Loucy (cell line): ENCODE measurements at regions not wholly inside any gene's neighbourhood (a gene's known extent, or its start where the extent isn't known, plus 50 kb on each side); places are given as distances from the start of the nearest gene placed in this dataset.

Experiments
- H2AFZ ChIP-seq: fragments of 200-600 bp; sonication (generic); 2 replicates; pipeline ENCODE4 v1.6.0; 2016; ENCODE audit warnings: antibody characterized with exemption, mild to moderate bottlenecking, low read length, moderate library complexity
- H3F3A ChIP-seq: fragments of 200-600 bp; 2 replicates; pipeline ENCODE4 v1.6.0; 2016; ENCODE audit warnings: antibody characterized with exemption, low read depth, mild to moderate bottlenecking
- H3K27me3 ChIP-seq: fragments of 200-600 bp; sonication (generic); 2 replicates; pipeline ENCODE4 v1.6.1; 2014; ENCODE audit warnings: low read length, mild to moderate bottlenecking; ENCODE audit not compliant: insufficient read depth, poor library complexity, severe bottlenecking
- H3K36me3 ChIP-seq: fragments of 200-600 bp; sonication (generic); 2 replicates; pipeline ENCODE4 v1.6.1; 2016; ENCODE audit warnings: low read length; ENCODE audit not compliant: insufficient read depth
- H3K4me1 ChIP-seq: fragments of 200-600 bp; sonication (generic); 2 replicates; pipeline ENCODE4 v1.5.1; 2014; ENCODE audit warnings: low read length, mild to moderate bottlenecking; ENCODE audit not compliant: insufficient read depth, poor library complexity, severe bottlenecking
- H3K4me2 ChIP-seq: fragments of 200-600 bp; sonication (generic); 2 replicates; pipeline ENCODE4 v1.6.0; 2014; ENCODE audit warnings: antibody characterized with exemption, low read length, low read depth, mild to moderate bottlenecking; ENCODE audit not compliant: poor library complexity, severe bottlenecking
- H3K4me3 ChIP-seq: fragments of 200-600 bp; sonication (generic); 2 replicates; pipeline ENCODE4 v1.5.1; 2014; ENCODE audit warnings: low read length, mild to moderate bottlenecking, mixed read lengths; ENCODE audit not compliant: poor library complexity, severe bottlenecking
- H3K79me2 ChIP-seq: fragments of 200-600 bp; sonication (generic); 2 replicates; pipeline ENCODE4 v1.6.1; 2014; ENCODE audit warnings: low read length; ENCODE audit not compliant: insufficient read depth
- H3K9ac ChIP-seq: fragments of 200-600 bp; sonication (generic); 2 replicates; pipeline ENCODE4 v1.6.0; 2014; ENCODE audit warnings: mild to moderate bottlenecking, low read depth, low read length, moderate library complexity; ENCODE audit not compliant: poor library complexity, severe bottlenecking
- H3K9me2 ChIP-seq: fragments of 200-600 bp; sonication (generic); replicated peaks from 2 replicates; pipeline ENCODE4 v1.6.1; 2016; ENCODE audit warnings: low read depth, low read length, mixed read lengths
- H3K9me3 ChIP-seq: fragments of 200-600 bp; sonication (generic); 2 replicates; pipeline ENCODE4 v1.6.1; 2014; ENCODE audit warnings: mild to moderate bottlenecking, antibody characterized with exemption, low read length, low read depth; ENCODE audit not compliant: insufficient read depth
- H4K20me1 ChIP-seq: fragments of 200-600 bp; sonication (generic); 2 replicates; pipeline ENCODE4 v1.6.0; 2014; ENCODE audit warnings: antibody characterized with exemption, low read length, mild to moderate bottlenecking; ENCODE audit not compliant: insufficient read depth, poor library complexity, severe bottlenecking
- CTCF ChIP-seq: fragments of 200-600 bp; sonication (generic); conservative IDR thresholded peaks from 2 replicates; pipeline ENCODE4 v1.5.1; 2014; ENCODE audit warnings: mild to moderate bottlenecking, antibody characterized with exemption, low read length
- EZH2phosphoT487 ChIP-seq: fragments of 200-600 bp; IDR thresholded peaks from 2 replicates; pipeline ENCODE4 v1.6.1; 2018; ENCODE audit warnings: antibody characterized with exemption, mild to moderate bottlenecking, moderate library complexity, borderline replicate concordance

DNA sequence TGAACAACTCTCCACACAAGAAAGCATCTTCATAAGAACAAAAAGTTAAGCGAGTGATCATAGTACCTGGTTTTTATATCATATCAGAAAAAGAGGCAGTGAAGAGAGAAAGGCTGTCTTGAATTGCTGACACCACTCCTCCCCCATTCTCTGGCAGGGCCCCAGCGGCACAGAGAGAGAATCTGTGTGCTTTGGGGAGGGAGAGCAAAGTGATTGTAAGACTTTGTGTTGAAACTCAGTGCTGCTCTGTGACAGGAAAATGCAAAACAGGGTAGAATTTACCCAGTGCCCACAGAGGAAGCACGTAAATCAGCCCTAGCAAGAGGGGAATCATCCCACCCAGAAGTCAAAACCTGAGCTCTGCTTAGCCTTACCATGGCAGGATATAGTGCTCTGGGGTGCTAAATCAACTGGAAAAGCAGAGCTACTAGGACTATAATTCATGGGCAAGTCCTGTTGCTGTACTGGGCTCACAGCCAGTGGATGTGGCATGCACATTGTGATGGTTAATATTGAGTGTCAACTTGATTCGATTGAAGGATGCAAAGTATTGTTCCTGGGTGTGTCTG, 174.6 kb downstream of the PRR32 start:
- Histone ChIP-seq H3F3A (no peaks in the 10 kb centered on the region), H3K27me3 (no peaks in the 10 kb centered on the region), H3K9me3 (no peaks in the 10 kb centered on the region), H3K4me3 (no peak overlapping the region), H3K9me2 (no peaks in the 10 kb centered on the region), H3K9ac (no peak overlapping the region), H4K20me1 (no peaks in the 10 kb centered on the region), H3K4me1 (no peaks in the 10 kb centered on the region), H2AFZ (no peak overlapping the region), H3K79me2 (no peaks in the 10 kb centered on the region), H3K4me2 (no peak overlapping the region), H3K36me3 (no peaks in the 10 kb centered on the region)
- no peak for TF ChIP-seq EZH2phosphoT487
- no peak for TF ChIP-seq CTCF

DNA sequence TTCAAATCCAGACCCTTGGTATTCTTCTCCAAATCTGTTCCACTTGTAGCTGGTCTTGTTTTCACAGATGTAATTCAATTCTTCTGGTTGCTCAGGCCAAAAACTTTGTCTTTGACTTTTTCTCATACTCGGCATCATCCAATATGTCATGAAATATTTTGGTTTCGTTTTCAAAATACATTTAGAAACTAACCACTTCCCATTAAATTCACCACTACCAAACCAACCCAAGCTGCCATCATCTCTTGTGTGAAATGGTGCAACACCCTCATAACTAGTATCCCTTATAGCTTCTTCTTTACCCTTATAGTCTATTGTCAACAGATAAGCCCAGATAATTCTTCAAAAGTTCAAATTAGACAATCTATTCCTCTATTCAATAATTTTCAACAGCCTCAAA, 192.1 kb downstream of the PRR32 start:
- peak overlapping the region; percentile 31 for H3K4me2 ChIP-seq
- H3K9me2 ChIP-seq, result no peaks in the 10 kb centered on the region
- H2AFZ ChIP-seq, result no peak overlapping the region; the same call in 1 of the 2 replicates
- no peaks in the 10 kb centered on the region for H3K36me3 ChIP-seq
- no peaks in the 10 kb centered on the region for H3K79me2 ChIP-seq
- no peak for TF ChIP-seq CTCF
- H3K27me3 ChIP-seq, result no peaks in the 10 kb centered on the region
- H3K4me1 ChIP-seq, result no peaks in the 10 kb centered on the region
- H3K9ac ChIP-seq, result no peak overlapping the region
- H3K4me3 ChIP-seq, result peak overlapping the region; percentile 51
- H4K20me1 ChIP-seq, result no peaks in the 10 kb centered on the region
- no peaks in the 10 kb centered on the region for H3K9me3 ChIP-seq
- H3F3A ChIP-seq, result no peaks in the 10 kb centered on the region

DNA sequence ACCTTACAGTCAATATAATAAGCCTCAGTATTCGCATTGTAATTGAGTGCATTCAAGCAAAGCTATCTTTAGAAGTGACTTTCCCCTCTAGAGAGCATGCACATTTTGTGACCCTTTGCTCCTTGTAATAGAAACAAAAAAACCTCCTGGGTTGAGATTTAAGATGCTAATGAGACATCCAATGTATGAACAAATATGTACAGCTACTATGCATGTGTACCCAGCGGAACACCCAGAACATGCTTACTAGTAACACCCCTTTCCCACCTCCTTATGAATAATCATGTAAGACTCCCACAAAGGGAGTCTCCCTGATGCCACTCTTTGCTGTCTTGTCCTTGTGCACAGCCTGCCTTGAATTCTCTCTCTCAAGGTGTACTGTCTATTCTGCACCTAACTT, 205.5 kb downstream of the PRR32 start:
- Histone ChIP-seq H3K9me3 (no peaks in the 10 kb centered on the region), H2AFZ (no peak overlapping the region), H3K9me2 (no peaks in the 10 kb centered on the region), H3K36me3 (no peaks in the 10 kb centered on the region), H3K4me3 (no peak overlapping the region), H3K4me1 (no peaks in the 10 kb centered on the region), H3K79me2 (no peaks in the 10 kb centered on the region), H3K9ac (no peak overlapping the region), H3K27me3 (no peaks in the 10 kb centered on the region), H4K20me1 (no peaks in the 10 kb centered on the region), H3K4me2 (no peak overlapping the region), H3F3A (no peaks in the 10 kb centered on the region)
- TF ChIP-seq EZH2phosphoT487 (no peak), CTCF (no peak)
